Gastroesophageal sphincter (tissue), 3 donors: ENCODE measurements at regions not wholly inside any gene's neighbourhood (a gene's known extent, or its start where the extent isn't known, plus 50 kb on each side); places are given as distances from the start of the nearest gene placed in this dataset.

ENCODE experiments used
- EP300 ChIP-seq: sonication (generic); formaldehyde crosslinking; IDR thresholded peaks from one replicate; pipeline ENCODE4 v1.6.1; 2017; ENCODE audit warnings: antibody characterized with exemption, mild to moderate bottlenecking
- POLR2A ChIP-seq, 2 donors: fragments of 450-650 bp; IDR thresholded peaks; one replicate each; pipeline ENCODE4 v1.6.1; 2017; ENCODE audit warnings: antibody characterized with exemption in 2 of 2, mild to moderate bottlenecking in 2 of 2, moderate library complexity in 1 of 2
- POLR2AphosphoS5 ChIP-seq: sonication (generic); formaldehyde crosslinking; IDR thresholded peaks from one replicate; pipeline ENCODE4 v1.6.1; 2017; ENCODE audit warnings: antibody characterized with exemption
- TF ChIP-seq, protein P1 (sequence below), 4 experiments: fragments of 200-600 bp in 2 of 4; fragments of 450-650 bp in 2 of 4; sonication (generic) in 1 of 4; IDR thresholded peaks; one replicate each; pipeline ENCODE4 v1.5.1; 2017 to 2019; ENCODE audit warnings: antibody characterized with exemption in 4 of 4, mild to moderate bottlenecking in 2 of 4, moderate library complexity in 2 of 4

- TF ChIP-seq POLR2A (IDR thresholded peaks at IDR 0.05) (no peak), POLR2AphosphoS5 (no peak), EP300 (no peak)
- TF ChIP-seq, protein P1, sequence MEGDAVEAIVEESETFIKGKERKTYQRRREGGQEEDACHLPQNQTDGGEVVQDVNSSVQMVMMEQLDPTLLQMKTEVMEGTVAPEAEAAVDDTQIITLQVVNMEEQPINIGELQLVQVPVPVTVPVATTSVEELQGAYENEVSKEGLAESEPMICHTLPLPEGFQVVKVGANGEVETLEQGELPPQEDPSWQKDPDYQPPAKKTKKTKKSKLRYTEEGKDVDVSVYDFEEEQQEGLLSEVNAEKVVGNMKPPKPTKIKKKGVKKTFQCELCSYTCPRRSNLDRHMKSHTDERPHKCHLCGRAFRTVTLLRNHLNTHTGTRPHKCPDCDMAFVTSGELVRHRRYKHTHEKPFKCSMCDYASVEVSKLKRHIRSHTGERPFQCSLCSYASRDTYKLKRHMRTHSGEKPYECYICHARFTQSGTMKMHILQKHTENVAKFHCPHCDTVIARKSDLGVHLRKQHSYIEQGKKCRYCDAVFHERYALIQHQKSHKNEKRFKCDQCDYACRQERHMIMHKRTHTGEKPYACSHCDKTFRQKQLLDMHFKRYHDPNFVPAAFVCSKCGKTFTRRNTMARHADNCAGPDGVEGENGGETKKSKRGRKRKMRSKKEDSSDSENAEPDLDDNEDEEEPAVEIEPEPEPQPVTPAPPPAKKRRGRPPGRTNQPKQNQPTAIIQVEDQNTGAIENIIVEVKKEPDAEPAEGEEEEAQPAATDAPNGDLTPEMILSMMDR (IDR thresholded peaks at IDR 0.05), result no peak
Measured at GRCh38 chr16:62089715-62090114, 53.5 kb upstream of the CDH8 start.
